Type B pancreatic cell (in vitro differentiated cells): ENCODE measurements at regions not wholly inside any gene's neighbourhood (a gene's known extent, or its start where the extent isn't known, plus 50 kb on each side); places are given as distances from the start of the nearest gene placed in this dataset.
"Not testable (repeated sequence)": the region's sequence is repeated elsewhere in the genome, so short reads cannot be mapped to it uniquely, and the experiment has no call there.

ENCODE experiments used
- DNase-seq: peaks from one replicate; pipeline ENCODE4 v3.0.0; 2021; ENCODE audit warnings: mixed read lengths; ENCODE audit not compliant: unreplicated experiment; ENCODE audit errors: extremely low spot score
- H3K27ac Mint-ChIP-seq: 2 replicates; pipeline ENCODE4 v1.8.0; 2021; ENCODE audit warnings: mild to moderate bottlenecking, mixed read lengths
- H3K27me3 Mint-ChIP-seq: 2 replicates; pipeline ENCODE4 v1.8.0; 2021; ENCODE audit warnings: mixed read lengths
- H3K36me3 Mint-ChIP-seq: 2 replicates; pipeline ENCODE4 v1.8.0; 2021; ENCODE audit warnings: mixed read lengths
- H3K4me1 Mint-ChIP-seq: one replicate; pipeline ENCODE4 v1.8.0; 2021; ENCODE audit warnings: mixed read lengths; ENCODE audit not compliant: unreplicated experiment
- H3K4me3 Mint-ChIP-seq: 2 replicates; pipeline ENCODE4 v1.8.0; 2021; ENCODE audit warnings: mild to moderate bottlenecking, mixed read lengths
- H3K9me3 Mint-ChIP-seq: 2 replicates; pipeline ENCODE4 v1.8.0; 2021; ENCODE audit warnings: mixed read lengths
- TF ChIP-seq, protein P1 (sequence below): fragments of 200-600 bp; sonication (generic); conservative IDR thresholded peaks from 2 replicates; pipeline ENCODE4 v1.5.0; 2021; ENCODE audit warnings: antibody characterized with exemption, mild to moderate bottlenecking

GRCh38 chr2:158866082-158866481 is 71.0 kb downstream of the DAPL1 start:
- H3K27me3 Mint-ChIP-seq, H3K36me3 Mint-ChIP-seq, H3K4me3 Mint-ChIP-seq, DNase-seq, H3K27ac Mint-ChIP-seq: not testable (repeated sequence)
- Mint-ChIP-seq H3K9me3 (peaks cover 13% of the 10 kb centered on the region), H3K4me1 (peaks cover 16% of the 10 kb centered on the region)

GRCh38 chr2:158867531-158868191 is 72.5 kb downstream of the DAPL1 start:
- not testable (repeated sequence) for H3K9me3 Mint-ChIP-seq, DNase-seq, H3K36me3 Mint-ChIP-seq, H3K4me3 Mint-ChIP-seq, H3K27me3 Mint-ChIP-seq
- Mint-ChIP-seq H3K4me1 (peaks cover 16% of the 10 kb centered on the region), H3K27ac (peak overlapping the region; percentile 72)

DNA sequence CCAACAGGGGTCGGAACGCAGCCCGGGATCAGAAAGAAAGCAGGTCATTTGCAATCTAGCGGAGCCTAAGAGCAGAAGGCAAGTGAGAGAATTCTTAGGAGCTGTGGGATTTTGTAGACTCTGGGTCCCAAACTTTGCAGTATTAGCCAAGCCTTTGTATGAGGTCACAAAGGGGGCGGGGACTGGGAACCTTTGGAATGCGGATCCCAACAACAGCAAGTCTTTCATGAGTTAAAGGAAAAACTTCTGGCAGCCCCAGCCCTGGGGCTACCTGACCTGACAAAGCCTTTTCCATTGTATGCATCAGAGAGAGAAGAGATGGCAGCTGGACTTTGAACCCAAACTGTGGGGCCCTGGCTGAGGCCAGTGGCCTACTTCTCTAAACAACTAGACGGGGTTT is 73.3 kb downstream of the DAPL1 start:
- peak overlapping the region; percentile 74 for H3K27ac Mint-ChIP-seq
- not testable (repeated sequence) for H3K27me3 Mint-ChIP-seq

GRCh38 chr2:158869122-158869521 is 74.0 kb downstream of the DAPL1 start:
- H3K9me3 Mint-ChIP-seq, H3K27me3 Mint-ChIP-seq, DNase-seq, H3K36me3 Mint-ChIP-seq, H3K4me3 Mint-ChIP-seq: not testable (repeated sequence)
- peaks cover 16% of the 10 kb centered on the region for H3K4me1 Mint-ChIP-seq
- peak overlapping the region; percentile 79 for H3K27ac Mint-ChIP-seq
- TF ChIP-seq, protein P1, sequence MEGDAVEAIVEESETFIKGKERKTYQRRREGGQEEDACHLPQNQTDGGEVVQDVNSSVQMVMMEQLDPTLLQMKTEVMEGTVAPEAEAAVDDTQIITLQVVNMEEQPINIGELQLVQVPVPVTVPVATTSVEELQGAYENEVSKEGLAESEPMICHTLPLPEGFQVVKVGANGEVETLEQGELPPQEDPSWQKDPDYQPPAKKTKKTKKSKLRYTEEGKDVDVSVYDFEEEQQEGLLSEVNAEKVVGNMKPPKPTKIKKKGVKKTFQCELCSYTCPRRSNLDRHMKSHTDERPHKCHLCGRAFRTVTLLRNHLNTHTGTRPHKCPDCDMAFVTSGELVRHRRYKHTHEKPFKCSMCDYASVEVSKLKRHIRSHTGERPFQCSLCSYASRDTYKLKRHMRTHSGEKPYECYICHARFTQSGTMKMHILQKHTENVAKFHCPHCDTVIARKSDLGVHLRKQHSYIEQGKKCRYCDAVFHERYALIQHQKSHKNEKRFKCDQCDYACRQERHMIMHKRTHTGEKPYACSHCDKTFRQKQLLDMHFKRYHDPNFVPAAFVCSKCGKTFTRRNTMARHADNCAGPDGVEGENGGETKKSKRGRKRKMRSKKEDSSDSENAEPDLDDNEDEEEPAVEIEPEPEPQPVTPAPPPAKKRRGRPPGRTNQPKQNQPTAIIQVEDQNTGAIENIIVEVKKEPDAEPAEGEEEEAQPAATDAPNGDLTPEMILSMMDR, result peak; percentile 27

More for the DNA sequence above, 73.3 kb downstream of the DAPL1 start:
- H3K4me3 Mint-ChIP-seq, DNase-seq, H3K9me3 Mint-ChIP-seq, H3K36me3 Mint-ChIP-seq: not testable (repeated sequence)
- H3K4me1 Mint-ChIP-seq, result peaks cover 16% of the 10 kb centered on the region

GRCh38 chr2:158869609-158870008 is 74.5 kb downstream of the DAPL1 start:
- DNase-seq, H3K9me3 Mint-ChIP-seq, H3K4me3 Mint-ChIP-seq, H3K27me3 Mint-ChIP-seq, H3K36me3 Mint-ChIP-seq: not testable (repeated sequence)
- Mint-ChIP-seq H3K4me1 (peaks cover 16% of the 10 kb centered on the region), H3K27ac (peak overlapping the region; percentile 79)

- peaks cover 8% of the 10 kb centered on the region for H3K4me1 Mint-ChIP-seq
- no peak for DNase-seq
- TF ChIP-seq, protein P1, result no peak
Measured at GRCh38 chr2:158878003-158878402, 82.9 kb downstream of the DAPL1 start.

GRCh38 chr2:158879229-158879903 is 84.2 kb downstream of the DAPL1 start:
- TF ChIP-seq, protein P1, result no peak

More at GRCh38 chr2:158878003-158878402, 82.9 kb downstream of the DAPL1 start:
- Mint-ChIP-seq H3K4me3 (no peak overlapping the region), H3K9me3 (no peaks in the 10 kb centered on the region), H3K27ac (no peak overlapping the region), H3K27me3 (no peaks in the 10 kb centered on the region), H3K36me3 (no peaks in the 10 kb centered on the region)

More at GRCh38 chr2:158879229-158879903, 84.2 kb downstream of the DAPL1 start:
- Mint-ChIP-seq H3K9me3 (no peaks in the 10 kb centered on the region), H3K4me3 (no peak overlapping the region), H3K27ac (no peak overlapping the region), H3K4me1 (peaks cover 8% of the 10 kb centered on the region), H3K27me3 (no peaks in the 10 kb centered on the region), H3K36me3 (no peaks in the 10 kb centered on the region)
- no peak for DNase-seq
